WERI-Rb-1 (cell line): ENCODE measurements at regions not wholly inside any gene's neighbourhood (a gene's known extent, or its start where the extent isn't known, plus 50 kb on each side); places are given as distances from the start of the nearest gene placed in this dataset.

Experiments
- DNase-seq: peaks from one replicate; pipeline ENCODE4 v3.0.0-alpha.2; 2020
- H3K27ac ChIP-seq: fragments of 250-450 bp; sonication (Bioruptor Pico); 2 replicates; pipeline ENCODE4 v1.5.1; 2020; ENCODE audit warnings: mild to moderate bottlenecking, moderate library complexity
- H3K27me3 ChIP-seq: fragments of 250-450 bp; sonication (Bioruptor Pico); 2 replicates; pipeline ENCODE4 v1.5.1; 2021; ENCODE audit warnings: mild to moderate bottlenecking, low read depth, moderate library complexity; ENCODE audit not compliant: insufficient read depth, severe bottlenecking
- H3K36me3 ChIP-seq: fragments of 250-450 bp; sonication (Bioruptor Pico); 2 replicates; pipeline ENCODE4 v1.5.1; 2020; ENCODE audit warnings: mild to moderate bottlenecking, moderate library complexity
- H3K4me3 ChIP-seq: 2 replicates; pipeline ENCODE4 v1.5.1; 2011; ENCODE audit warnings: low read depth, mild to moderate bottlenecking, control low read depth, low read length
- H3K9me3 ChIP-seq: fragments of 250-450 bp; sonication (Bioruptor Pico); 2 replicates; pipeline ENCODE4 v1.5.1; 2021; ENCODE audit warnings: mild to moderate bottlenecking, moderate library complexity; ENCODE audit not compliant: severe bottlenecking
- TF ChIP-seq, protein P1 (sequence below): IDR thresholded peaks from 2 replicates; pipeline ENCODE4 v1.5.1; 2011; ENCODE audit warnings: low read depth, mild to moderate bottlenecking, control low read depth, inconsistent platforms, low read length

DNA sequence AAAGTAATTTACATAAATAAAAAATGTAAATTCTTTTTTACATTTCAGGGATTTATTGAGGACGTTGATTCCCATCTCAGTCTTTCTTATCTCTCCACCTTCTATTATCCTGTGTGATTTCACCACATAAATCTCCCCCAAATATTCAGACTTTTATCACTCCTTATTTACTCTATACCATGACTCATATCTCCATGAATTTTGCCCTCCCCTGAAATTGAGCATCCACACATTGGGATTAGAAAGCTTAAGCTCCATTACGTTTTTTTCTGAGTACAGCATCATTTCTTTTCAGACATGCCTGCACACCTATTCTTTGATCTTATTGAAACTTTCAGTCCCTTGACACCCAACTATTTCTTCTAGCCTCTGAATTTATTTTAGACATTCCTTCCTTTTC, 111.2 kb downstream of the IFI44 start:
- Histone ChIP-seq H3K36me3 (no peaks in the 10 kb centered on the region), H3K27ac (no peak overlapping the region), H3K27me3 (no peaks in the 10 kb centered on the region), H3K4me3 (no peak overlapping the region), H3K9me3 (no peaks in the 10 kb centered on the region)
- TF ChIP-seq, protein P1, sequence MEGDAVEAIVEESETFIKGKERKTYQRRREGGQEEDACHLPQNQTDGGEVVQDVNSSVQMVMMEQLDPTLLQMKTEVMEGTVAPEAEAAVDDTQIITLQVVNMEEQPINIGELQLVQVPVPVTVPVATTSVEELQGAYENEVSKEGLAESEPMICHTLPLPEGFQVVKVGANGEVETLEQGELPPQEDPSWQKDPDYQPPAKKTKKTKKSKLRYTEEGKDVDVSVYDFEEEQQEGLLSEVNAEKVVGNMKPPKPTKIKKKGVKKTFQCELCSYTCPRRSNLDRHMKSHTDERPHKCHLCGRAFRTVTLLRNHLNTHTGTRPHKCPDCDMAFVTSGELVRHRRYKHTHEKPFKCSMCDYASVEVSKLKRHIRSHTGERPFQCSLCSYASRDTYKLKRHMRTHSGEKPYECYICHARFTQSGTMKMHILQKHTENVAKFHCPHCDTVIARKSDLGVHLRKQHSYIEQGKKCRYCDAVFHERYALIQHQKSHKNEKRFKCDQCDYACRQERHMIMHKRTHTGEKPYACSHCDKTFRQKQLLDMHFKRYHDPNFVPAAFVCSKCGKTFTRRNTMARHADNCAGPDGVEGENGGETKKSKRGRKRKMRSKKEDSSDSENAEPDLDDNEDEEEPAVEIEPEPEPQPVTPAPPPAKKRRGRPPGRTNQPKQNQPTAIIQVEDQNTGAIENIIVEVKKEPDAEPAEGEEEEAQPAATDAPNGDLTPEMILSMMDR, result no peak
- no peak for DNase-seq

GRCh38 chr1:78762113-78762512, 112.5 kb downstream of the IFI44 start:
- TF ChIP-seq, protein P1, result no peak
- no peaks in the 10 kb centered on the region for H3K9me3 ChIP-seq

DNA sequence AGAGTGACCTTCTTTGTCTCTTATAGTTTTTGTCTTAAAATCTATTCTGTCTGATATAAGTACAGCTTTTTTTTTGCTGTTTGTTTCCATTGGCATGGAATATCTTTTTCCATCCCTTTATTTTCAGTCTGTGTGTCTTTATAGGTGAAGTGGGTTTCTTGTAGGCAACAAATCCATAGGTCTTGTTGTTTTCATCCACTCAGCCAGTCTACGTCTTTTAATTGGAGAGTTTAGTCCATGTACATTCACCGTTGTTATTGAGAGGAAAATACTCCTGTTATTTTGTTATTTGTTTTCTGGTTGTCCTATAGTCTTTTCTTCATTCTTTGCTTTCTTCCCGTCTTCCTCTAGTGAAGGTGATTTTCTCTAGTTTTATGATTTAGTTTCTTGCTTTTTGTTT, 115.9 kb downstream of the IFI44 start:
- Histone ChIP-seq H3K36me3 (no peaks in the 10 kb centered on the region), H3K4me3 (no peak overlapping the region), H3K27me3 (no peaks in the 10 kb centered on the region), H3K9me3 (no peaks in the 10 kb centered on the region), H3K27ac (no peak overlapping the region)
- TF ChIP-seq, protein P1, result no peak
- no peak for DNase-seq

More at GRCh38 chr1:78762113-78762512, 112.5 kb downstream of the IFI44 start:
- no peaks in the 10 kb centered on the region for H3K27me3 ChIP-seq
- no peak overlapping the region for H3K27ac ChIP-seq
- H3K36me3 ChIP-seq, result no peaks in the 10 kb centered on the region
- H3K4me3 ChIP-seq, result no peak overlapping the region
- no peak for DNase-seq

- no peak overlapping the region for H3K4me3 ChIP-seq
- H3K36me3 ChIP-seq, result no peaks in the 10 kb centered on the region
- no peak for DNase-seq
- H3K27me3 ChIP-seq, result no peaks in the 10 kb centered on the region
- H3K9me3 ChIP-seq, result no peaks in the 10 kb centered on the region
- no peak overlapping the region for H3K27ac ChIP-seq
- TF ChIP-seq, protein P1, result no peak
These were observed 130.2 kb downstream of the IFI44 start for GRCh38 chr1:78779831-78780230.

GRCh38 chr1:78787544-78787943, 137.9 kb downstream of the IFI44 start:
- H3K27me3 ChIP-seq, result no peaks in the 10 kb centered on the region
- no peak for DNase-seq
- no peaks in the 10 kb centered on the region for H3K36me3 ChIP-seq
- H3K4me3 ChIP-seq, result no peak overlapping the region
- TF ChIP-seq, protein P1, result no peak
- H3K27ac ChIP-seq, result no peak overlapping the region
- peaks cover 2% of the 10 kb centered on the region for H3K9me3 ChIP-seq

DNA sequence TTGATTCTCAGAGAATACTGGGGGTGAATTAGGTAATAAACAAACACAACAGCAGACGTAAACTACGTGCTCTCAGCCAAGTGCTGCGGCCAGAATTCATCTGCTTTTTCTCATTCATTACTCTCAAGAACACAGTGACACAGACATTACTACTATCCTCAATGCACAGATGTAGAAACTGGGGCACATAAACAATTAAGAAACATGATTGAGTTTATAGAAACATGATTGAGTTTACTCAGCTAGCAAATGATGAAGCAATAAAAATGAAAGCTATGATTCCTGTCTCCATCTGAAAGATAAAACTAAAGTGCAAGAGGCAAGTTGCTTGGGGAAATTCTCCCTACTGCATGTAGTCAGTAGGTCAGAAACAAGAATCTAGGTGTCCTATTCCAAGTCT, 140.5 kb downstream of the IFI44 start:
- DNase-seq, result no peak
- Histone ChIP-seq H3K27ac (no peak overlapping the region), H3K4me3 (no peak overlapping the region), H3K36me3 (no peaks in the 10 kb centered on the region), H3K27me3 (no peaks in the 10 kb centered on the region), H3K9me3 (peaks cover 2% of the 10 kb centered on the region)
- TF ChIP-seq, protein P1, result no peak
